PC-9 (cell line): ENCODE measurements at regions not wholly inside any gene's neighbourhood (a gene's known extent, or its start where the extent isn't known, plus 50 kb on each side); places are given as distances from the start of the nearest gene placed in this dataset.

Experiments
- BruUV-seq: library from RNA; stranded (reverse); fragments of 400-500 nt; replicated peaks from 2 replicates; lab custom pipeline; 2021; lab: Mats Ljungman, UMichigan
- CTCF ChIA-PET: fragments of 300-600 bp; sonication (Branson Sonifier 250); formaldehyde crosslinking; loops from one replicate; lab custom pipeline; 2022; ENCODE audit warnings: antibody characterized with exemption; lab: Charles Lee
- POLR2A ChIA-PET: fragments of 300-600 bp; sonication (Branson Sonifier 250); formaldehyde crosslinking; loops from one replicate; lab custom pipeline; 2022; ENCODE audit warnings: antibody characterized with exemption; ENCODE audit not compliant: unreplicated experiment; lab: Charles Lee
- DNase-seq, 2 experiments: peaks; one replicate each; pipeline versions ENCODE4 v3.0.0 to v3.0.0-alpha.2; 2015 to 2022; ENCODE audit warnings: mixed read lengths in 1 of 2
- H2AFZ ChIP-seq: fragments of 200-600 bp; sonication (generic); 2 replicates; pipeline ENCODE4 v1.8.1; 2017; ENCODE audit warnings: antibody characterized with exemption
- H3F3A ChIP-seq: fragments of 200-600 bp; sonication (generic); 2 replicates; pipeline ENCODE4 v1.8.1; 2017; ENCODE audit warnings: antibody characterized with exemption, mild to moderate bottlenecking, low read depth; ENCODE audit not compliant: insufficient read depth
- H3K27ac ChIP-seq: fragments of 200-600 bp; sonication (generic); 2 replicates; pipeline ENCODE4 v1.6.1; 2016; ENCODE audit warnings: mixed run types
- H3K27me3 ChIP-seq: fragments of 200-600 bp; sonication (generic); 2 replicates; pipeline ENCODE4 v1.6.1; 2016; ENCODE audit warnings: low read depth, mixed run types; ENCODE audit not compliant: insufficient read depth
- H3K36me3 ChIP-seq: fragments of 200-600 bp; sonication (generic); 2 replicates; pipeline ENCODE4 v1.6.1; 2016; ENCODE audit warnings: low read depth, mixed run types
- H3K4me1 ChIP-seq: fragments of 200-600 bp; sonication (generic); replicated peaks from 2 replicates; pipeline ENCODE4 v1.6.1; 2016; ENCODE audit warnings: mixed run types; ENCODE audit not compliant: insufficient read depth
- H3K4me2 ChIP-seq: fragments of 200-600 bp; sonication (generic); 2 replicates; pipeline ENCODE4 v1.6.1; 2017; ENCODE audit warnings: mixed run types
- H3K4me3 ChIP-seq: fragments of 200-600 bp; sonication (generic); 2 replicates; pipeline ENCODE4 v1.6.1; 2016; ENCODE audit warnings: mixed run types
- H3K79me2 ChIP-seq: fragments of 200-600 bp; sonication (generic); 2 replicates; pipeline ENCODE4 v1.6.1; 2017; ENCODE audit warnings: low read depth, mixed run types
- H3K9me2 ChIP-seq: fragments of 200-600 bp; sonication (generic); 2 replicates; pipeline ENCODE4 v1.8.1; 2017; ENCODE audit warnings: mild to moderate bottlenecking; ENCODE audit not compliant: insufficient read depth
- H3K9me3 ChIP-seq: fragments of 200-600 bp; sonication (generic); 2 replicates; pipeline ENCODE4 v1.8.1; 2016; ENCODE audit warnings: low read depth; ENCODE audit not compliant: insufficient read depth
- H4K20me1 ChIP-seq: fragments of 200-600 bp; sonication (generic); 2 replicates; pipeline ENCODE4 v1.8.1; 2017; ENCODE audit not compliant: insufficient read depth
- CTCF ChIP-seq: fragments of 200-600 bp; sonication (generic); conservative IDR thresholded peaks from 2 replicates; pipeline ENCODE4 v1.6.1; 2017; ENCODE audit warnings: mixed run types, antibody characterized with exemption, mild to moderate bottlenecking, moderate library complexity
- EZH2 ChIP-seq: fragments of 200-600 bp; sonication (generic); IDR thresholded peaks from 2 replicates; pipeline ENCODE4 v1.8.0; 2017; ENCODE audit warnings: antibody characterized with exemption, low read depth
- intact Hi-C: fragments of 100-400 bp; cut with micrococcal nuclease; formaldehyde crosslinking; loops from one replicate; pipeline ENCODE4 v1.10.0; 2022; ENCODE audit not compliant: unreplicated experiment

DNA sequence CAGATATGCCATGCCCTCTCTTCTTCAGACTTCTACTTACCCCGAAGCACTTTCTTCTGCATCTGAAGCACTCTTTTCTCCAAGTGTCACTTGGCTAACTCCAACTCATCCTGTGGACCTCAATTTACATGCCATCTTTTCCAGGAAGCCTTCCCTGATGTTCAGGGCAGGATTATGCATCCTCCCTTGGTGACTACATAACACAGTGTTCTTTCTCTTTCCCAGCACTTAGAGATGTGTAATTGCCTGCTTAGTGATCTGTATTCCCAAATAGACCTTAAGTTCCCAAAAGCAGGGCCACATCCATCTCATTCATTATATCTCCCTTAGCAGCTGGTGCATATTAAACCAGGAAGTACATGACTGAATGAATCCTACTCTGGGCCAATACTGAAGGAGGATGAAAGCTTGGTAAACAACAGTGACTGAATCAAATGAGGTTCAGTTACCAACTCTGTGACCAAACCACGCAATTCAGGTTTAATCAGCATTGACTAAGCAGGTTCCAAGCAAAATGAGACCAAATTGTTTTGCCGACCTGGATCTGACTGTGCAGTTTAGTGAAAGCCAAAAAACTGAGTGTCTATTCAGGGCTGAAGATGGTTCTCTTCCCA lies 121.4 kb upstream of the TCF21 start:
- BruUV-seq: no TSS peak
- no peak for TF ChIP-seq EZH2
- TF ChIP-seq CTCF: no peak
- H3F3A ChIP-seq: no peaks in the 10 kb centered on the region
- no peaks in the 10 kb centered on the region for H3K9me3 ChIP-seq
- H3K9me2 ChIP-seq: no peaks in the 10 kb centered on the region
- no peaks in the 10 kb centered on the region for H3K36me3 ChIP-seq
- no peak overlapping the region for H3K4me2 ChIP-seq
- ChIA-PET CTCF (no interaction called here), POLR2A (no interaction called here)
- DNase-seq: no peak
- intact Hi-C loops: no loop called here
- H3K79me2 ChIP-seq: no peaks in the 10 kb centered on the region
- no peaks in the 10 kb centered on the region for H3K27me3 ChIP-seq
- no peak overlapping the region for H3K27ac ChIP-seq
- H3K4me3 ChIP-seq: no peak overlapping the region
- H3K4me1 ChIP-seq: peaks cover 12% of the 10 kb centered on the region
- H2AFZ ChIP-seq: no peak overlapping the region
- H4K20me1 ChIP-seq: no peaks in the 10 kb centered on the region

GRCh38 chr6:133768656-133769295 lies 120.1 kb upstream of the TCF21 start:
- CTCF ChIA-PET: no interaction called here

DNA sequence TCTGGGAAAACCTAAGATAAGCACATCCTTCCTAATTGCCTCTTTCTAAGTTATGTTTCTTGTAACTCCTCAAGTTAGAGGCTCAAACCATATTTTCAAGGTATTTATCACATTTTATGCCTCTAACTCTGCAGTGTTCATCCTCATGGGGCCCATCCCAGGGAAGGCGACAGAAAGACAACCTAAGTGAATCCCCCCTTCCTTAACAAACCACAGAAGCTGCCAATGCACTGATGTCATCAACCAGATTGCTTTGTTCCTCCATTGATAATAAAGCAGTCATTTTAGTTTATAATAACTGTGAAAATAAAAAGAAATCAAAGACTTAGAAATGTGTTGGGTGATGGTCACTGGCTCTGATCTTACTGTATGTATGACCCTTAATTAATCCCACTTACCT lies 119.5 kb upstream of the TCF21 start:
- CTCF ChIA-PET: no interaction called here
- H3K4me1 ChIP-seq: peaks cover 6% of the 10 kb centered on the region
- POLR2A ChIA-PET: no interaction called here
- no peak overlapping the region for H2AFZ ChIP-seq
- no peaks in the 10 kb centered on the region for H3K79me2 ChIP-seq
- H3K4me2 ChIP-seq: no peak overlapping the region
- H4K20me1 ChIP-seq: no peaks in the 10 kb centered on the region
- H3K27me3 ChIP-seq: no peaks in the 10 kb centered on the region
- BruUV-seq: no TSS peak
- no peaks in the 10 kb centered on the region for H3F3A ChIP-seq
- no peaks in the 10 kb centered on the region for H3K9me2 ChIP-seq
- H3K9me3 ChIP-seq: no peaks in the 10 kb centered on the region
- DNase-seq: no peak
- H3K27ac ChIP-seq: no peak overlapping the region
- H3K4me3 ChIP-seq: no peak overlapping the region
- intact Hi-C loops: no loop called here
- TF ChIP-seq EZH2 (no peak), CTCF (no peak)
- H3K36me3 ChIP-seq: no peaks in the 10 kb centered on the region

More at GRCh38 chr6:133768656-133769295, 120.1 kb upstream of the TCF21 start:
- no peak for TF ChIP-seq EZH2
- TF ChIP-seq CTCF: no peak
- no peaks in the 10 kb centered on the region for H3F3A ChIP-seq
- H3K4me2 ChIP-seq: no peak overlapping the region
- no peaks in the 10 kb centered on the region for H3K36me3 ChIP-seq
- DNase-seq: peak in 1 of 2 experiments; percentile 18
- H3K4me1 ChIP-seq: peaks cover 12% of the 10 kb centered on the region
- no peaks in the 10 kb centered on the region for H3K9me3 ChIP-seq
- no peaks in the 10 kb centered on the region for H3K79me2 ChIP-seq
- no TSS peak for BruUV-seq
- intact Hi-C loops: no loop called here
- H3K4me3 ChIP-seq: no peak overlapping the region
- H4K20me1 ChIP-seq: no peaks in the 10 kb centered on the region
- POLR2A ChIA-PET: no interaction called here
- H3K27ac ChIP-seq: no peak overlapping the region
- no peaks in the 10 kb centered on the region for H3K27me3 ChIP-seq
- H2AFZ ChIP-seq: no peak overlapping the region
- H3K9me2 ChIP-seq: no peaks in the 10 kb centered on the region
